ENCODE measurements at regions not wholly inside any gene's neighbourhood (a gene's known extent, or its start where the extent isn't known, plus 50 kb on each side); places are given as distances from the start of the nearest gene placed in this dataset.
A peak's percentile ranks its signal among the peaks of the same experiment; 100 is the strongest.

- H3K4me3 ChIP-seq (ENCODE audit: low read depth, low read length): no peak overlapping the region
- DNase-seq (ENCODE audit: low read depth, low spot score): no peak
- CTCF ChIA-PET: no interaction called here
- POLR2A ChIA-PET: no interaction called here
- TF ChIP-seq, protein P1, sequence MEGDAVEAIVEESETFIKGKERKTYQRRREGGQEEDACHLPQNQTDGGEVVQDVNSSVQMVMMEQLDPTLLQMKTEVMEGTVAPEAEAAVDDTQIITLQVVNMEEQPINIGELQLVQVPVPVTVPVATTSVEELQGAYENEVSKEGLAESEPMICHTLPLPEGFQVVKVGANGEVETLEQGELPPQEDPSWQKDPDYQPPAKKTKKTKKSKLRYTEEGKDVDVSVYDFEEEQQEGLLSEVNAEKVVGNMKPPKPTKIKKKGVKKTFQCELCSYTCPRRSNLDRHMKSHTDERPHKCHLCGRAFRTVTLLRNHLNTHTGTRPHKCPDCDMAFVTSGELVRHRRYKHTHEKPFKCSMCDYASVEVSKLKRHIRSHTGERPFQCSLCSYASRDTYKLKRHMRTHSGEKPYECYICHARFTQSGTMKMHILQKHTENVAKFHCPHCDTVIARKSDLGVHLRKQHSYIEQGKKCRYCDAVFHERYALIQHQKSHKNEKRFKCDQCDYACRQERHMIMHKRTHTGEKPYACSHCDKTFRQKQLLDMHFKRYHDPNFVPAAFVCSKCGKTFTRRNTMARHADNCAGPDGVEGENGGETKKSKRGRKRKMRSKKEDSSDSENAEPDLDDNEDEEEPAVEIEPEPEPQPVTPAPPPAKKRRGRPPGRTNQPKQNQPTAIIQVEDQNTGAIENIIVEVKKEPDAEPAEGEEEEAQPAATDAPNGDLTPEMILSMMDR (IDR thresholded peaks at IDR 0.05; ENCODE audit: insufficient read depth, low read length, missing control alignments): no peak
These were observed 63.7 kb upstream of the SIMC1 start for GRCh38 chr5:176174345-176175025.

- H3K4me3 ChIP-seq (ENCODE audit: low read depth, low read length): no peak overlapping the region
- POLR2A ChIA-PET: no interaction called here
- CTCF ChIA-PET: no interaction called here
- DNase-seq (ENCODE audit: low read depth, low spot score): no peak
- TF ChIP-seq, protein P1 (IDR thresholded peaks at IDR 0.05; ENCODE audit: insufficient read depth, low read length, missing control alignments): no peak
These were observed 62.9 kb upstream of the SIMC1 start for GRCh38 chr5:176175101-176175852.

DNA sequence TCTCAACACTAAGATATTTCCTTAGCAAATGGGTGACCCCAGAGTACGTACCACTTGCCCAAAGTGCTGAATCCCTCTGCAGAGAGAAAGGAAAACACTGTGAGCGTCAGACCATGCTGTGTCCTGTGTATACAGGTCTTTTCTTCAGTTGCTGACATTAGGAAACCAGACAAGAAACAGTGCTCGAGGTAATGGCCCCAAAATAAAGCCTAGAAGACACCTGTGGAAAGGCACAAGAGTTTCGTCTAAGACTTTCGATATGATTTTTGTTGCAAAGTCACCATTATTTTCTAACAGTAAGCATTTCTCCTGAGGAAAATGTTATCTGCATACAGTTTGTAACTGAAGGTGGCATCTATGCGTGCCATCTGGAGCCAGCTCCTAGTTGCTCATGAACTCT is 62.0 kb upstream of the SIMC1 start:
- no peak overlapping the region for H3K4me3 ChIP-seq (ENCODE audit: low read depth, low read length)
- TF ChIP-seq, protein P1 (IDR thresholded peaks at IDR 0.05; ENCODE audit: insufficient read depth, low read length, missing control alignments): no peak
- ChIA-PET POLR2A (no interaction called here), CTCF (no interaction called here)
- no peak for DNase-seq (ENCODE audit: low read depth, low spot score)

GRCh38 chr5:176178789-176179188 is 59.4 kb upstream of the SIMC1 start:
- H3K4me3 ChIP-seq (ENCODE audit: low read depth, low read length): no peak overlapping the region
- DNase-seq (ENCODE audit: low read depth, low spot score): no peak
- ChIA-PET POLR2A (no interaction called here), CTCF (no interaction called here)
- TF ChIP-seq, protein P1 (IDR thresholded peaks at IDR 0.05; ENCODE audit: insufficient read depth, low read length, missing control alignments): no peak

- peak; percentile 1 for DNase-seq (ENCODE audit: low read depth, low spot score)
- H3K4me3 ChIP-seq (ENCODE audit: low read depth, low read length): no peak overlapping the region
- ChIA-PET CTCF (no interaction called here), POLR2A (no interaction called here)
- TF ChIP-seq, protein P1 (IDR thresholded peaks at IDR 0.05; ENCODE audit: insufficient read depth, low read length, missing control alignments): no peak
These were observed 57.9 kb upstream of the SIMC1 start for GRCh38 chr5:176180339-176180738.

GRCh38 chr5:176180781-176181180 is 57.4 kb upstream of the SIMC1 start:
- TF ChIP-seq, protein P1 (IDR thresholded peaks at IDR 0.05; ENCODE audit: insufficient read depth, low read length, missing control alignments): no peak
- H3K4me3 ChIP-seq (ENCODE audit: low read depth, low read length): no peak overlapping the region
- CTCF ChIA-PET: no interaction called here
- POLR2A ChIA-PET: no interaction called here
- no peak for DNase-seq (ENCODE audit: low read depth, low spot score)

Measured in AG04449 (cell line).